GM18909 (cell line): ENCODE measurements at regions not wholly inside any gene's neighbourhood (a gene's known extent, or its start where the extent isn't known, plus 50 kb on each side); places are given as distances from the start of the nearest gene placed in this dataset.
"Not testable (repeated sequence)": the region's sequence is repeated elsewhere in the genome, so short reads cannot be mapped to it uniquely, and the experiment has no call there.

Experiments used
- ATAC-seq: cut with Tn5 transposase; IDR thresholded peaks from one replicate; pipeline ENCODE4 v1.9.1; 2021; ENCODE audit warnings: mild to moderate bottlenecking; ENCODE audit not compliant: unreplicated experiment, poor library complexity

DNA sequence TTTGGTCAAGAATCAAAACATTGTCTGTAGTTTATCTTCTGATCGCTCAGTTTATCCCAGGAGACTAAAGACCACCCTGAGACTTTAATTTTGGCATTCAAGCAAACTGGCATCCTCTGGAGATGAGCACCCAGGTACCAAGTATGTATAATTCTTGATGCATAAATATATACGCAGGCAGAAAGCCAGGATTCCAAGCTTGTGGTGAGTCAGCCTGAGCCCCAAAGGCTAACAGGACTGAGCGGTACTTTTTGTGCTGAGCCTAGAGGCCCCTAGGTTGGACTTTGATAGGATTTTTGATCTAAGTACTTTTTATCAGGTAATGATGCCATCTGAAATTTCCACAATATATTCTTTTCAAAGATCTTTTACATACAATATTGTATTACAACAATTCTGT lies 301.3 kb downstream of the TFAP2B start:
- no peak for ATAC-seq

DNA sequence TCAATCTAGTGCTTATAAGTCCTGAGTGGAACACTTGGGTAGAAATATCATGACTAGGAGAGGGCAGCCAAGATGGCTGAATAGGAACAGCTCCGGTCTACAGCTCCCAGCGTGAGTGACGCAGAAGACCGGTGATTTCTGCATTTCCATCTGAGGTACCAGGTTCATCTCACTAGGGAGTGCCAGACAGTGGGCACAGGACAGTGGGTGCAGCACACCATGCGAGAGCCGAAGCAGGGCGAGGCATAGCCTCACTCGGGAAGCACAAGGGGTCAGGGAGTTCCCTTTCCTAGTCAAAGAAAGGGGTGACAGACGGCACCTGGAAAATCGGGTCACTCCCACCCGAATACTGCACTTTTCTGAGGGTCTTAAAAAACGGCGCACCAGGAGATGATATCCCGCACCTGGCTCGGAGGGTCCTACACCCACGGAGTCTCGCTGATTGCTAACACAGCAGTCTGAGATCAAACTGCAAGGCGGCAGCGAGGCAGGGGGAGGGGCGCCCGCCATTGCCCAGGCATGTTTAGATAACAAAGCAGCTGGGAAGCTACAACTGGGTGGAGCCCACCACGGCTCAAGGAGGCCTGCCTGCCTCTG lies 302.8 kb downstream of the TFAP2B start:
- ATAC-seq: not testable (repeated sequence)

DNA sequence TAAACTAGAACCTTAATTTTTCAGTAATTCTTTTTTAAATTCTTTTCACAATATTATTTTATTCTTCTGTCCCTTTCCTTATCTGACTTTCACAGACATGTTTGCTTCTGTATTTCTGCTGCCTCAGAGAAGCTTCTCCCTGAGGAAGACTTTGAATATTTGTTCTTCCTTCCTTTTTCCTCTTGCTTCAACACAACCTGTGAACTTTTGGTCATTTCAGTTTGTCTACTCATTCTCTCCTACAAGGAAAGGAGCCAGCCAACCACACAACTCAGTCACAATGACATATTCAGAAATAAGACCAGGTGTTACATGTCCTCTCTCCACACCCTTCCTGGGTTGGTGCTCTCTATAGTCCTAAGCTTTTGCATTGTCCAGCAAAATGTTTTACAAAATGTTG lies 310.4 kb downstream of the TFAP2B start:
- ATAC-seq: no peak

DNA sequence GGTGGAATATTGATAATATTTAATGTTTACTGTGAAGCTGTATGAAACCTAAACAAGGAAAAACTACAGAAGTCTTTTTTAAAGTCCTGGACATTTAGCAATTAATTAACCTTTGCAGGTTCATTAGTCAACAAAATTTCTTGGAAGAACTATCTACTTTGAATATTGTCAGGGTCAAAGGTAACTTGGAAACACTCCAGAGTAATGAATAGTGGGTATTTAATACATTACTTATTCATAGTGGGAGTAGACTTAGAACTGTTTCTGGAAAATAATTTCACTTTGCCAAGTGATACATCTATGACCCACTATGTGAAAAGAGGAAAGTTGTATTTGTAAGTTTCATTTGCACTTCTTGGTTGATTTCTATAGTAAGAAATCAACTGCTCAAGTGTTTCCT lies 319.1 kb downstream of the TFAP2B start:
- ATAC-seq: no peak

DNA sequence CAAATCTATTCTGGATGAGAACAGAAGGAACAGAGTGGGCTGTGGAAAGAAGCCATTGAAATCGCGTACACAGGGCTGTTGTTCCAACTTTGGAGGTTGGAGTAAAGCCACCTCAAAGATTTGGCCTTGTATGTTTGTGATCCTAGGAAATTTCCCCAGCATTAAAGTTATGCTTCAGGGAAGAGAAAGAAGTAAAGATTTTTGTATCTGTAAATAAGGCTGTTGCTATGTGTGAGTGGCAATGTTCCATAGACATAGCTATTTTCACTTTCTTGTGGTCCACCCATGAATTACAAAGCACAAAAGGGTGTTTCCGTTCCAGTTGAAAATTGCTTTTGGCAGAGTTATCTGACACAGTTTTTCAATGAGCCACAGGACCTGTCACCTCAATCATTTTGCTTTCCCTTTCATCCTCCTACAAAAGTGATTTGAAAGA lies 321.3 kb downstream of the TFAP2B start:
- ATAC-seq: no peak

DNA sequence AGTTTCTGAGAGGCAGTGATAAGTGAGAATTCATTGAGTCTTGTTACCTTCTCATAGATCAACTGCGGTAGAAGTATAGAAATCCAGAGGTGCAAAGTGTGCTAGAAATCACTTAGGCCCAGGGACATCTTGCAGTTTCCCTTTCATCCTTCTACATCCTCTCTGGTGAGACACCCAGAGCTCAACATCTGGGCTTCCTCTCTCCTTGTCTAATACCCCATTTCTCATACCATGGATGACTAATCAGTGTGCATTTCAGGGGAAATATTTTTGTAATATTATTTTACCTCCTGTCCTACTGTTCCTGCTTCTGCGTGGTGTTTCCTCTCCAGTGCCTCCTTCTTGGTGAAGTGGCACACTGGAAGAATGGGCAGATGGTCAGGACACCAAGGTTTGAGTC lies 322.4 kb downstream of the TFAP2B start:
- no peak for ATAC-seq

DNA sequence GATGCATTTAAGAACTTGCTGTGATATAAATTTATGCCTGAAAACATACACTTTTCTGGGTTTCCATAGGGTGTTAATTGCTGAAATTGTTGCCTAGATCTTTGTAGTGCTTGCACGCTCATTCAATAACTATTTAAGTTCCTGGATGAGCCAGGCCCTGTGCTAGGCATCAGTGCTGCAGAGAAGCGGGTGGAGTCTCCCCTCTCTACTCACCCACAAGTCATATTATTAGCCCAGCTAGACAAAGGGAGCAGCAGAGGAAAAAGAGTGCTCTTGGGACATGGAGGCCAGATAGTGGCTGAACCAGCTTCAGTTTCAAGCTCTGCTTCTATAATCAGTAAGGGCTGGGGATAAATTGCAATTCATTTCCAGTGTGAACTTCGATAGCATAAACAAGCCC lies 329.1 kb downstream of the TFAP2B start:
- ATAC-seq: no peak

DNA sequence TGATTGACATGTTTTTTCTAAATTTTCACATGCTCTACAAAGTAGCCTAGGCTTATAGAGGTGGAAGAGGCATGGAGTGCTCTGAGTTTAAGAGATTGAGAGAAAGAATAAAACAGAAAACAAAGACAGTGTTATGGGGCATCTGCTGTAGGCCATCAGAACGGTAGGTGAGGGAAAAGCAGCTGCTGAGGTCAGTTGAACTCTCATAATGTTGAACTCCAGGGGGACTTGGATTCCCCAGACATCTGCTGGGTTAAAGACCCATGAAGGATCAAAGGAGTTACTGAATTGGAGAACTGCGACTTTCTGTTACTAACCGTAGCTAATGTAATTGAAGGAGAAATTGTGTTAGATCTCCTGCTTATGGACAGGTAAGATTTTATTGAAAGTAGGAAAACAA lies 333.9 kb downstream of the TFAP2B start:
- no peak for ATAC-seq

DNA sequence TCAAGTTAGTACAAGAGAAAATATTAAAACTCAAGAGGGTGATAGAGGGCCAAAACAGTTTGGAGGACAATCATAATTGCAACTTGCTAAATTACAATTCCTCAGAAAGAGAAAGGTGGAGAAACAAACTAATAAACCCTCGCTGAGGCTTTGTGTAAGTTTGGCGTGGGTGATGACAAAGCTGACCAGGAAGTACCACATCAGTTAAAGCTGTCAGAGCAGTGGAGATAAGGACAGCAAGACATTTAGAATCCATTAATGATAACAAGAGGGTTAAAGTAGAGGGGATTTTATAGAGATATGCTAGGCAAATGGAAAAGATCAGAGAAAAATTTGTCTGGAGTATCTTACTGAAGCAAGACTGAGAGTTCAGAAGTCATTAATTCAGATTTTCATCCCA lies 334.4 kb downstream of the TFAP2B start:
- ATAC-seq: no peak

DNA sequence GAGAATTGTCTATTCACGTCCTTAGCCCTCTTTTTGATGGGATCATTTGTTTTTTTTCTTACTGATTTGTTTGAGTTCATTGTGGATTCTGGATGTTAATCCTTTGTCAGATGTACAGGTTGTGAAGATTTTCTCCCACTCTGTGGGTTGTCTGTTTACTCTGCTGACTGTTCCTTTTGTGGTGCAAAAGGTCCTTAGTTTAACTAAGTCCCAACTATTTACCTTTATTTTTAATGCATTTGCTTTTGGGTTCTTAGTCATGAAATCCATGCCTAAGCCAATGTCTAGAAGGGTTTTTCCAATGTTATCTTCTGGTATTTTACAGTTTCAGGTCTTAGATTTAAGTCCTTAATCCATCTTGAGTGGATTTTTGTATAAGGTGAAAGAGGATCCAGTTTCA lies 336.3 kb downstream of the TFAP2B start:
- ATAC-seq: not testable (repeated sequence)

DNA sequence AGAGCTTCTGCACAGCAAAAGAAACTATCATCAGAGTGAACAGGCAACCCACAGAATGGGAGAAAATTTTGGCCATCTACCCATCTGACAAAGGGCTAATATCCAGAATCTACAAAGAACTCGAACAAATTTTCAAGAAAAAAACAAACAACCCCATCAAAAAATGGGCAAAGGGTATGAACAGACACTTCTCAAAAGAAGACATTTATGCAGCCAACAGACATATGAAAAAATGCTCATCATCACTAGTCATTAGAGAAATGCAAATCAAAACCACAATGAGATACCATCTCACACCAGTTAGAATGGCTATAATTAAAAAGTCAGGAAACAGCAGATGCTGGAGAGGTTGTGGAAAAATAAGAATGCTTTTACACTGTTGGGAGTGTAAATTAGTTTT lies 340.6 kb downstream of the TFAP2B start:
- ATAC-seq: not testable (repeated sequence)

DNA sequence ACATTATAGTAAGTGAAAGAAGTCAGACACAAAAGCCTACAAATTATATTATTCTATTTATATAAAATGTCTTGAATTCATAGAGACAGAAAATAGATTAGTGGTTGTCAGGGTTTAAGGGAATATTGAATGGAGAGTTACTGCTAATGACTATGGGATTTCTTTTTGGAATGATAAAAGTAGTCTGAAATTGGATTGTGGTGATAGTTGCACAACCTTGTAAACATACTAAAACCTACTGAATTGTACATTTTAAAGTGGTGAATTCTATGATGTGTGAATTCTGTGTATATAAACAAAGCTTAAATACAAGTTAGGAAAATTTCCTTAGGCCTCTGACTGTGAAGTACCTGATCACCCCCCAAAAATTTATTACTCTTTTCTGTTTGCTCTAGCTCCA lies 343.1 kb downstream of the TFAP2B start:
- no peak for ATAC-seq

DNA sequence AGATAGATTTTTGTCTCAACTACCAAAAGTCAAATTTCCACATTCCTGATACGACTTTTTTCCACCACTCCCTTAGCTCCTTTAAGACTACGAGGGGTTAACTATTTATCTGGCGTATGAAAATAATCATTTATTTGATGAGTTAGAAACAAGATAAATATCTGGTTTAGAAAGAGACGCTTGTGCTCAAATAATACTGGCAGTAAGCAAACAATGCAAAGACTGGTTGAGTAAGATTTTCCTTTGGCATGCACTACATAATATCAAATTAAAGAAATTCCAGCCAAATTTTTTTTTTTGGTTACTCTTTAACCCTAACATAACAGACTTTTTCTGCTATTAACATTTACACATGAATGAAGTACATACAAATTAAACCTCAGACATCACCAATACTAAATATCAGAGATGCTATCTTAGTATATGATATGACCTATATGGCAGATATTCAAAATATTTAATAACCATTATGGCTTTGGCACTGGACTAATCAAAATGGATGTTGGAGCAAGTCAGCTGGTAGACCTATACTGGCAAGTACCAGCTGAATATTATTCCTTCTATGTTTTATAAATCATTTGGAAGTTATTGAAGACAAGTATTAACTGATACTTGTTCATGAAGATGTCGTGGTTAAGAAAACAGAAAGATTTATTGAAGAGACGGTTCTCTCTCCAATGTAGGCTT lies 345.3 kb downstream of the TFAP2B start:
- ATAC-seq: no peak

DNA sequence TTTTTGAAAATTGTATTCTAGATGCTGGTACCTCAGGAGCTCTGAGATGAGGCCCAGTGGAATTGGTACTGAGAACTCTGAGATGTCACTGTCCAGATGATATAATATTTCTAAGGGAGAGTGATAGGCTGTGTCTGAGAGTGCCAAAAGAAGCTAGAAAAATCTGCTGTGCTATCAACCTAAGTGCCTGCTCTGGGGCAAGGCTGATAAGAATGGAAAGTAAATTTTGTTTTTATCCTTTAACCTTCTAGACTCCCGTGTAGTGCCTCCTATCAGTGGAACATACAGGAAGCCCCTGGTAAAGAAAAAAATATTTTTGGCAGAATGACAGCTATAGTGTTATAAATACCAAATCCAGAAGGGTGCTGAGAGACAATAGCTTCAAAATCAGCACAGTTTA lies 348.2 kb downstream of the TFAP2B start:
- ATAC-seq: no peak

DNA sequence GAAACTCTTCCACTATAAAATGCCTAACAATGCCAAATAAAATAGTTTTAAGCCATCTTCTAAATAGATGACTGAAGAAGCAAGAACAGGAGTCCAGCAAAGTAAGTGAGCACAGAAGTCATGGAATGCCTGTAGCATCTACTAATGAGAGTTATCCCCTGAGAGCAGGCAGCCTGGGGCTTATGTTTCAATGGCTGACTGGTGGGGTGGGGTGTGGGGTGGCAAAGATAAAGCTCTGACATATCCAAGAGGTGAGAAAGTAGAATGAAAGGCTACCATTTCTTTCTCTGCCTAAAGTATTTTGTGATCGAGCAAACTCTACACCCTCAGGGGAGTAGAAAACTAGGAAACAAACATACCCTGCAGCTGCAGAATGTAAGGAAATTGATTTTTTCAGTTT lies 348.8 kb downstream of the TFAP2B start:
- no peak for ATAC-seq

DNA sequence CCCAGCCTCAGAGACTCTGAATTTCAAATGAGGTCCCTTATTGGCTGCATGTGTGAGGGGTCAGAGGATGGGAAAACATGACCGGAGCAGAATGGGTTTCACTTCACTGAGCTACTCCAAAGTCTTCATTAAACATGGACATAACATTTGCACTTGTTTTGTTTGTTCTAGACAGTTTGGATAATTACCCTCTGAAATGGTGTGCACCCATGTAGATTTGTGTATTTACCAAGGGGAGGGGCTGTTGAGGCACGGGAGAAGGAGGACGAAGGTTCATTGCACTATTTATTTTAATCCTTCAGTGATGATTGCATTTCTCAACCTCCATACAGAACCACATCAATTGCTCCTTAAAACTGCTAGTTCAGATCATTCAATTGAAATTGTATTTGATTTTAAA lies 364.2 kb downstream of the TFAP2B start:
- ATAC-seq: no peak

DNA sequence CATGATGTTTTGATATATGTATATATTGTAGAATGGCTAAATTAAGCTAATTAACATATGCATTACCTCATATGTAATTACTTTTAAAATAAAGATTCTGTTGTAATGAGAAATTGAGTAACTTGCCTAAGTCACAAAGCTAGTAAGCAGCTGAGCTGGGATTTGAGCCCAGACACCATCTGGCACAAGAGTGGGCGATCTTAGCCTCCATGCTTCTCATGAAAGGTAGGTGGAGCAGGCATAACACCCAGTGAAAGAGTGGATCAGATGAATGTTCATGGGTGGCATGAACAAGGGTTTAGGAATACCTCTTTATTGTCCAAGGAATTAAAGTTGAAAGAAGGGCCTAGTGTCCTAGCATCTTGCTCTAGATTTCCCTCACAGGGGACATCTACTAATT lies 365.4 kb downstream of the TFAP2B start:
- ATAC-seq: no peak

DNA sequence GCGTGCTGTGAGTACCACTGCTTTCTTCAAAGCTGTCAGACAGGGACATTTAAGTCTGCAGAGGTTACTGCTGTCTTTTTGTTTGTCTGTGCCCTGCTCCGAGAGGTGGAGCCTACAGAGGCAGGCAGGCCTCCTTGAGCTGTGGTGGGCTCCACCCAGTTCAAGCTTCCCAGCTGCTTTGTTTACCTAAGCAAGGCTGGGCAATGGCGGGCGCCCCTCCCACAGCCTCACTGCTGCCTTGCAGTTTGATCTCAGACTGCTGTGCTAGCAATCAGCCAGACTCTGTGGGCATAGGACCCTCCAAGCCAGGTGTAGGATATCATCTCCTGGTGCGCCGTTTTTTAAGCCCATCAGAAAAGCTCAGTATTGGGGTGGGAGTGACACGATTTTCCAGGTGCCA lies 374.5 kb downstream of the TFAP2B start:
- ATAC-seq: not testable (repeated sequence)

DNA sequence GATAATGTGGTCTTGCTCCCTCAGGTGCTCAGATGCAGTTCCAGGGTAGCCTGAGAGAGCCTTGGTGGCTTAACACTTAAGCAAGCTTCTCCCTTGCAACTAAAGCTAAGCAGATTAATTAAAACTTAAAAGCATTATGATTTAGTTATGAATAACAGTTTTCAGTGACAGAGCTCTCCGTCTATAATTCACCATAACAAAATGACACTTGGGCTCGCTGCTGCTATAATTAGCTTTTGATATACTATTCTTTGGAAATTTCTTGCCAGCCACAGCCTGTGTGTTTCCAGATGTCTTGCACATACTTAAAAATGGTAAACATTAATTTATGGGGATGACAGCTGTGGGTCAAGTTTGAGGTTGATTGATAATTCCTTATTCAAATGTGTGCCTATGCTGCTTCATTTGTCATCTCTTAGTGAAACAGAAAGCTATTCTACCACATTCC lies 380.5 kb downstream of the TFAP2B start:
- peak; percentile 73 for ATAC-seq

DNA sequence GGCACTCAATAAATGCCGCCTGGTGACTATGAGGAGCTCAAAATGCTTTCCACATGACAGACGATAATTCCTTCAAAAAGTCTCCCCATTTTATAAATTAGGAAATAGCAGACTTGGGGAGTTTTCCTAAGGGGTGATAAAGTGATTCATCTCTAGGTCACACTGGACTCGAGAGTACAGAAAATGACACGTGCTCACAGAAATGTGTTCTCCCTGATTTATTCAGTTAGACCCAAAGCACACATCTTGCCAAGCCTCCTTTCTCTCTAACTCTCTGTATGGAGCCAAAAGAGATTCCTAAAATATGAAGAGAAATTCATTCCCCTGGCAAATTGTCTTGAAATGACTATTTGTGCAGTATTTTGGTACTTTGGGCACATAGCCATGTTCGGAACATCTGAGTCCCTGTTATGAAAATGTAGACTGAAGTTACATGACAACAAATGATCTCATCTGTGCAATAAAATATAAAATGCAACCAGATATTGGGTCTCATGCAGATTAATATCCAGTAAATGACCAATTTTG lies 381.1 kb downstream of the TFAP2B start:
- no peak for ATAC-seq

DNA sequence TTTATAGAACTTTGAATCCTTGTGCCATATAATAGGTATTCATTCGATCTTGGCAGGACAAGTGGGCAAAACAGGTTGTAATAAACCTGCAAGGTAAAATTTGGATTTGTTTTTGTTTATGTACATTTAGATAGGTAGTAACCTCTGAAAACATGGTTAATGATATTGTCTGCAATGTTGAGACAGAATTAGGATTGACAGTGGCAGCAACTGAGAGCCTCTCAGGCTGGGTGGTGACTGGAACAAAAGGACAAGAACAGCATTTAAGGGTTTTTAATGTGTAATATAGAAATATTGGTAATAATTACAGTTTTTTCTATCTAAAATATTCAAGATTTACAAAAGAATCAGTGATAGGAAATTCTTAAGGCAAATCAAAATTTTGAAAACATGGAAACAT lies 382.0 kb downstream of the TFAP2B start:
- ATAC-seq: no peak

DNA sequence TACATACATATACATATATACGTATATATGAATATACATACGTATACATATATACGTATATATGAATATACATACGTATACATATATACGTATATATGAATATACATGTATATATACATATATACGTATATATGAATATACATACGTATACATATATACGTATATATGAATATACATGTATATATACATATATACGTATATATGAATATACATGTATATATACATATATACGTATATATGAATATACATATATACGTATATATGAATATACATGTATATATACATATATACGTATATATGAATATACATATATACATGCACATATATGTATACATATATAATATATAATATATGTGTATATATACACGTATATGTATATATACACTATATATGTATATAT lies 384.0 kb downstream of the TFAP2B start:
- not testable (repeated sequence) for ATAC-seq
